ELR (cell line): ENCODE measurements at regions not wholly inside any gene's neighbourhood (a gene's known extent, or its start where the extent isn't known, plus 50 kb on each side); places are given as distances from the start of the nearest gene placed in this dataset.

Experiments used
- DNase-seq: peaks from one replicate; pipeline ENCODE4 v3.0.0-alpha.2; 2015; ENCODE audit warnings: low read depth

- DNase-seq, result no peak
Observed at GRCh38 chr9:111195766-111196165, 134.3 kb downstream of the OR2K2 start.

- DNase-seq, result no peak
Observed at GRCh38 chr9:111193095-111193494, 136.9 kb downstream of the OR2K2 start.

GRCh38 chr9:111192650-111193049 is 137.4 kb downstream of the OR2K2 start:
- no peak for DNase-seq

GRCh38 chr9:111190347-111190746 is 139.7 kb downstream of the OR2K2 start:
- DNase-seq, result no peak

GRCh38 chr9:111187376-111187775 is 142.6 kb downstream of the OR2K2 start:
- no peak for DNase-seq

- no peak for DNase-seq
Observed at GRCh38 chr9:111186021-111186530, 143.9 kb downstream of the OR2K2 start.

GRCh38 chr9:111180811-111181210 is 142.5 kb upstream of the LPAR1 start:
- no peak for DNase-seq

GRCh38 chr9:111179577-111179976 is 141.3 kb upstream of the LPAR1 start:
- DNase-seq, result no peak

- DNase-seq, result peak; percentile 60
Observed at GRCh38 chr9:111178331-111179055, 140.2 kb upstream of the LPAR1 start.

- no peak for DNase-seq
Observed at GRCh38 chr9:111176511-111176910, 138.2 kb upstream of the LPAR1 start.

- DNase-seq, result no peak
Observed at GRCh38 chr9:111175350-111175749, 137.1 kb upstream of the LPAR1 start.

GRCh38 chr9:111167341-111167740 is 129.1 kb upstream of the LPAR1 start:
- no peak for DNase-seq

- no peak for DNase-seq
Observed at GRCh38 chr9:111163716-111164389, 125.6 kb upstream of the LPAR1 start.

GRCh38 chr9:111162026-111162425 is 123.8 kb upstream of the LPAR1 start:
- DNase-seq, result no peak

- peak; percentile 83 for DNase-seq
Observed at GRCh38 chr9:111161015-111161415, 122.7 kb upstream of the LPAR1 start.

- no peak for DNase-seq
Observed at GRCh38 chr9:111158999-111159398, 120.7 kb upstream of the LPAR1 start.

GRCh38 chr9:111158363-111158762 is 120.1 kb upstream of the LPAR1 start:
- no peak for DNase-seq

GRCh38 chr9:111154081-111154562 is 115.9 kb upstream of the LPAR1 start:
- DNase-seq, result no peak

GRCh38 chr9:111152614-111153406 is 114.5 kb upstream of the LPAR1 start:
- no peak for DNase-seq

- DNase-seq, result peak; percentile 24
Observed at GRCh38 chr9:111151537-111151936, 113.3 kb upstream of the LPAR1 start.

- DNase-seq, result no peak
Observed at GRCh38 chr9:111150181-111150580, 111.9 kb upstream of the LPAR1 start.

GRCh38 chr9:111149018-111149759 is 110.9 kb upstream of the LPAR1 start:
- peak; percentile 48 for DNase-seq
